HG02642 (cell line): ENCODE measurements at regions not wholly inside any gene's neighbourhood (a gene's known extent, or its start where the extent isn't known, plus 50 kb on each side); places are given as distances from the start of the nearest gene placed in this dataset.
A peak's percentile ranks its signal among the peaks of the same experiment; 100 is the strongest.

ENCODE experiments used
- ATAC-seq: cut with Tn5 transposase; IDR thresholded peaks from one replicate; pipeline ENCODE4 v1.9.1; 2021; ENCODE audit warnings: mild to moderate bottlenecking; ENCODE audit not compliant: unreplicated experiment, poor library complexity

GRCh38 chrX:39162322-39162735 is 361.1 kb downstream of the MID1IP1 start:
- peak; percentile 41 for ATAC-seq

DNA sequence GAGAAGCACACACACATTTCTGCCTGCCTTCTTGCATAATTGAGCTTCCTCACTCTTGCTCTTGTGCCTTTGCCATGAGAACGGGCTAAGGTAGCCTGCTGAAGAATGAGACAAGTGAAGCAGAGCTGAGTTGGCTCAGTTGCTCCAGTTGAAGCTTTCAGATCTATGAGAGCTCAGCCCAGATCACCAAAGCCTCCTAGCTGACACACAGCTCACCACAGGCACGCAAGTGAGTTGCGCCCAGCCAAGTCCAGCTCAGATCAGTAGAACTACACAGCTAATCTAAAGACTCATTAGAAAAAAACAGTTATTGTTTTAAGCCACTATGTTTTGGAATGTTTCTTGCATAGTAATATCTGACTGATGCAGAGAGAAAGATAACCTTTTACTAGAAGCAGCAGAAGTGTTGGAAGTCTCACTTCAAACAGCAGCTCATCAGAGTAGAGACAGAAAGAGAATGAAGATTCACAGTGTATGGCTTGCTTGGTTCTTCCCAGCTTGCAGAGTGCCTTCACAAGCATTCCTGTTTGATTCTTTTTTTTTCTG is 362.4 kb downstream of the MID1IP1 start:
- no peak for ATAC-seq

DNA sequence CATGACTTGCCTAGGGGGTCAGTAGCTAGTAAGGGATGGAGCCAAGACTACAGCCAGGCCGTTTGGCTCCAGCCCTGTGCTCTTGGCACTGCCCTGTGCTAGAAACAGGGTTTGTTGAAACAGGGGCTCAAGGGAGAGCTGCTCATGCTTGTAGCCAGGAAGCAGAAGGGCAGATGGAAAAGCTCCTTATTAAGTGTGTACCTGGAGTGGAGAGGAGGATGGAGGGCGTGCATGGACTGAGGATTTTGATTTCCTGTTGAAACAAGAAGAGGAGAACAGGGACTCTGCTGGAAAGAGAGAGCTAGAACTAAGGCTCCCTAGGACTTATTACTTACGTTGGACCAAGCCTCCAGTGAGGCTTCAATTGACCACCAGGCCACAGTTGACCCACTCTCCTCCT is 363.0 kb downstream of the MID1IP1 start:
- no peak for ATAC-seq

DNA sequence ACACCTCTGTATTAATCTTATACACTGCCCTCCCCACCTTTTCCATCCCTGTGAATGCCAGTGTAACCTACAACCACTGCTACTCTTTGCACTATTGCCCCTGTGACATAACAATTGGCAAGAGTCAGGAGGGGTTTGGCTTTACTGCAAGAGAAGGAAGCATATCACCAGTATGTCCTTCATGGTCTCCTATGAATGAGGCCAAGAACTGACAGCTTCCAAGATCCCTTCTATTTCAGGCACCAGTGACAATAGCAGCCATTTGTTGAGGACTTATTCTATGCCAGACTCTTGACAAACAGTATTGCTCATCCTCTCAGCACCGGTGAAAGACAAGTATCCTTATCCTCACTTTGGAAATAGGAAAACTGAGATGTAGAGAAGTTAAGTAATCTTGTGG is 363.9 kb downstream of the MID1IP1 start:
- ATAC-seq = no peak

DNA sequence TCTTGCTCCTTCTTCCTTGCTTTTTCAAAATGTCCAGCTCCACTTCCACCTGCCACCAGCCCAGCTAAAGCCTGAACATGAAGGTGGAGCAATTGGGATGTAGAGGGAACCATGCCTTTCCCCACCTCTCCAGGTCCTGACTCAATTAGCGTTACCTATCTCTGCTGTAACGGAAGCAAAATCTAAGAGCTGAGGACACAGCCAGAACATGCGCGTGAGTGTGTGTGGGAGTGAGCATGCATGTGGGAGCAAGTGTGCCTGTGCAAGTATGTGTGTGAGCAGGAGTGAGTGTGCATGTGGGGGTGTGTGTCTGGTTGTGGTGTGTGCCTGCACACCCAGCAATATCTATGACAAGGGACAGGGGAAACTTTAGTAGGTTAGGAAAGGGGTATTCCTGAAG is 364.5 kb downstream of the MID1IP1 start:
- ATAC-seq = no peak

- ATAC-seq = peak; percentile 54
These were observed 366.5 kb downstream of the MID1IP1 start for GRCh38 chrX:39167791-39168190.

- ATAC-seq = no peak
These were observed 367.4 kb downstream of the MID1IP1 start for GRCh38 chrX:39168609-39169008.

- no peak for ATAC-seq
These were observed 368.7 kb downstream of the MID1IP1 start for GRCh38 chrX:39169976-39170375.

DNA sequence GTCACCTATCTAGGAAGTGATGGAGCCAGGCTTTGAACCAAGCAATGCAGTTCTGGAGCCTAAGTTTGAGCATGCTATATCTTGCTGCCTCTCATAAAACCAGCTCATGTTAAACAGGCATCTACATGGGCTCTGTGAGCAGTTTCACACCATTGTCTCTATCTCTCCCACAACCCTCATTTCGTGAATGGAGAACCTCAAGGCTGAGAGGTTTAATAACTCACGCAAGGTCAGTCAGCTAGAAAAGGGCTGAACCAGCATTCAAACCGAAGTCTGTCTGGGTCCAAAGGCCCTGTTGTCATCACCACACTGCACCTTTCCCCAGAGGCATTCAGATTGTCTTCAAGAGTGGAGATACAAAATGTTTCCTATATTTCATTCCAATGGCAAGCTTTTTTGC is 369.2 kb downstream of the MID1IP1 start:
- ATAC-seq = no peak

GRCh38 chrX:39171686-39172085 is 370.4 kb downstream of the MID1IP1 start:
- ATAC-seq = no peak

DNA sequence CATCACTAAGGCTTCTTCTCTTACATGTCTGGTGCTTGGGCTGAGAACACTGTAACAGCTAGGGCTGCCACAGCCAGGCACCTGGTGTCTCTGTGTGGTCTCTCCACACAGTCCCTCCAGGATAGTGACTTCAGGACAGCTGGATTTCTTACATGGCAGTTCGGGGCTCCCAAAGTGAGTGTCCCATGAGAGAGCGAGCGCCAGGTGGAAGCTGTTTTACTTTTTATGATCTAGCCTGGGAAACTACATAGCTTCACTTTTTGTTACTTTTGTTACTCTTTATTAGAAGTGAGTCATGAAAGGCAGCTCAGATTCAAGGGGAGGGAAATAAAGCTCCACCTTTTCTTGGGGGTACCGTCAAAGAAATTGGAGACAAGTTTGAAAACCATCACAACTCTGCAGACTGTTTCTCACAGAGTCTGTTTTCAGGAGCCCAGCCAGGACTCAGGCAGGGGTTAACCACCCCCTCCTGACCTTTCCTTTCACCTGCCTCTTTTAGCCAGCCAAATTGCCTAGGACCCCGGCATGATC is 373.0 kb downstream of the MID1IP1 start:
- ATAC-seq = no peak

DNA sequence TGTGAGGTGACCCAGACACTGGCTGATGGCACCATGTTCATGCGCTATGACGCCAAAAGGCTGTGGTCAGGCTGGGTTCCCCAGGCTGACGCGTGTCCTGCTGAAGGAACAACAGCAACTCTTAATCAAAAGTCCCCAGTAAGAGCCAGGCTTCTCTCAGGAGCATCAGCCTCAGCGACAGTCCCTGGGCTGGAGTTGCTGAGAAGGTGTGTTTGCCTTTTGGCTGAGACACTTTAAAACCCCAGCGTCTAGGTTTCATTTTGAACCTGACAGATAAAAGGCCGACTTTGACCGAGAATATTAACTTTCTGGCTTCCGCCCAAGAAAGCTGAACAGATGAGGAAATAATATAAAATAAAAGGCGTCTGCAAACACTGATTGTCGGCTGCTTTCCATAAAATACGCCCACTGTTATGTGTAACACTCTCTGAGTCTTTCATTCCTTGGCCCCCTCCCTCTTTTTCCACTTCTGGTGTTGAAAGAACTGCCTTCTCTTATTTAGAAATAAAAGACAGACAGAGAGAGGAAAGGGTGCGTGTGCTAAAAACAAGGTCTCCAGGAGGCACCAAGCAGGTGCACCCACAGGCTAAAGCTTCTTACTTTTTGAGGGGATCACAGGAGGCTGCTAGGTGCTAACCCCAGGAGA is 373.6 kb downstream of the MID1IP1 start:
- ATAC-seq = no peak

- no peak for ATAC-seq
These were observed 374.3 kb downstream of the MID1IP1 start for GRCh38 chrX:39175418-39176057.

DNA sequence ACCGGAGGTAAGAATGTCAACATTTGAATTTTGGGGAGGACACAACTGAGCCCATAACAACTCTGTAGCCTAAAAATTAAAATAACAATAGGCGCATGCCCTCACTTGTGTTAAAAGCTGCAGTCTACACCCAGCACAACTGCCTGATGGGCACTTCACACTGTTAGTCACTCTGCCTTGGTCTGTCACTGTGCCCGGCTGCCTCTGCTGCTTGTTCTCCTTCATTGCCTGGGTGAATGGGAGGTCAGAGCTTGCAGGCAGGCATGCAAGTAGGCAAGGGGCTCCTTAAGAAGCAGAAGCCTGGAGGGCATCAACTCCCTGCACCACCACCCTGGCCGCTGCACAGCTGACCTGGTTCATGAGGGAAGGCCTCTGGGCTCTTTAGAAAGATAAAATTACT is 374.8 kb downstream of the MID1IP1 start:
- no peak for ATAC-seq

GRCh38 chrX:39189431-39189830 is 388.2 kb downstream of the MID1IP1 start:
- no peak for ATAC-seq

DNA sequence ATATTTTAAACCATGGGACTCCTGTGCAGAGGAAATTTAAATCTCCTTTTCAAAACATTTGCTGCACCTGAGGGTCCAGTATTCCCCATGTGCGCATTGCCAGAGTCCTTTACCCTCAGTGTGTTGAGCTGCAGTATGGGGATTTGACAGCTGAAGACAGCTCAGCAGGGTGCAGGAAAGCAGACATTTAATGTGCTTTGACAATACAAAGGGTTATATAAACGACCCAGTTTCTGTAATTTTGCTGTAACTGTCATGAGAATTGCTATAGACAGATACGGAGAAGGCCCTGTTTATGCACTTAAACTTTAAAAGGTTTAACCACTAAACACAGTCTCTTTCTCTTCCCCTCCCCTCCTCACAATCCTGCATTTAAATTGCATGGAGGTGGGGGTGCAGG is 393.4 kb downstream of the MID1IP1 start:
- ATAC-seq = no peak

GRCh38 chrX:39195156-39195555 is 393.9 kb downstream of the MID1IP1 start:
- ATAC-seq = no peak

GRCh38 chrX:39196192-39197102 is 395.2 kb downstream of the MID1IP1 start:
- peak; percentile 95 for ATAC-seq

GRCh38 chrX:39199429-39199828 is 398.2 kb downstream of the MID1IP1 start:
- ATAC-seq = no peak

GRCh38 chrX:39201305-39201990 is 400.2 kb downstream of the MID1IP1 start:
- no peak for ATAC-seq
